NCI-H1436 (cell line): ENCODE measurements at regions not wholly inside any gene's neighbourhood (a gene's known extent, or its start where the extent isn't known, plus 50 kb on each side); places are given as distances from the start of the nearest gene placed in this dataset.

Experiments
- DNase-seq: peaks from one replicate; lab custom pipeline; 2025; lab: John Stamatoyannopoulos, UW

GRCh38 chrX:26032111-26032912 lies 105.8 kb upstream of the MAGEB18 start:
- DNase-seq, result no peak

GRCh38 chrX:26037367-26037766 lies 100.8 kb upstream of the MAGEB18 start:
- no peak for DNase-seq

- DNase-seq, result no peak
Observed at GRCh38 chrX:26050099-26050498, 88.0 kb upstream of the MAGEB18 start.

GRCh38 chrX:26070882-26071281 lies 67.3 kb upstream of the MAGEB18 start:
- DNase-seq, result no peak

- no peak for DNase-seq
Observed at GRCh38 chrX:26071618-26072017, 66.5 kb upstream of the MAGEB18 start.

GRCh38 chrX:26083093-26083492 lies 55.0 kb upstream of the MAGEB18 start:
- no peak for DNase-seq
